HCT116 (cell line): ENCODE measurements at regions not wholly inside any gene's neighbourhood (a gene's known extent, or its start where the extent isn't known, plus 50 kb on each side); places are given as distances from the start of the nearest gene placed in this dataset.

Experiments
- ATAC-seq: fragments of 200-7000 bp; cut with Tn5 transposase; 2 replicates; pipeline ENCODE4 v1.9.1; 2020; ENCODE audit warnings: mild to moderate bottlenecking, moderate library complexity
- BruUV-seq: library from RNA; stranded (reverse); fragments of 400-500 nt; replicated peaks from 2 replicates; lab custom pipeline; 2021; lab: Mats Ljungman, UMichigan
- CTCF ChIA-PET: fragments of 300-600 bp; sonication (Branson Sonifier 250); formaldehyde crosslinking; loops from one replicate; lab custom pipeline; 2021; ENCODE audit warnings: antibody characterized with exemption; lab: Charles Lee
- POLR2A ChIA-PET: fragments of 300-600, 350-600 bp; sonication (Branson Sonifier 250); formaldehyde crosslinking; loops from one replicate; lab custom pipeline; 2021; ENCODE audit warnings: antibody characterized with exemption; lab: Charles Lee
- RAD21 ChIA-PET, 2 experiments: fragments of 300-600 bp; sonication (Branson Sonifier 250); formaldehyde crosslinking; loops; one replicate each; lab custom pipeline; 2023; ENCODE audit warnings: low total read pairs in 2 of 2; ENCODE audit not compliant: uncharacterized antibody in 2 of 2, unreplicated experiment in 2 of 2, low non-redundant PET in 1 of 2; lab: Charles Lee
- DNase-seq: peaks from one replicate; pipeline ENCODE4 v3.0.0-alpha.2; 2010; ENCODE audit warnings: low read depth, low spot score
- H2AFZ ChIP-seq: fragments of 200-600 bp; shearing (Covaris generic), sonication (generic); 2 replicates; pipeline ENCODE4 v1.6.1; 2017; ENCODE audit warnings: low read depth, mixed run types, mixed read lengths, antibody characterized with exemption, low read length; ENCODE audit not compliant: poor library complexity, severe bottlenecking
- H3K27ac ChIP-seq: 2 replicates; pipeline ENCODE4 v1.5.1; 2012; ENCODE audit warnings: low read depth, low read length
- H3K27me3 ChIP-seq: fragments of 200-600 bp; sonication (generic); 2 replicates; pipeline ENCODE4 v1.6.1; 2016; ENCODE audit warnings: mixed run types, low read length, mixed read lengths; ENCODE audit not compliant: insufficient read depth
- H3K36me3 ChIP-seq, 2 experiments: fragments of 200-500 bp in 1 of 2; fragments of 200-600 bp in 1 of 2; sonication (Bioruptor generic) in 1 of 2; sonication (generic) in 1 of 2; 2 replicates each; pipeline versions ENCODE4 v1.5.1 to v1.6.1; 2014 to 2016; ENCODE audit warnings: low read length in 2 of 2, inconsistent platforms in 1 of 2, mixed read lengths in 1 of 2, mixed run types in 1 of 2; ENCODE audit not compliant: insufficient read depth in 2 of 2, control insufficient read depth in 1 of 2
- H3K4me1 ChIP-seq, 2 experiments: fragments of 200-600 bp in 1 of 2; sonication (generic) in 1 of 2; 2 replicates each; pipeline versions ENCODE4 v1.5.1 to v1.6.1; 2012 to 2017; ENCODE audit warnings: low read length in 2 of 2, inconsistent platforms in 1 of 2, mild to moderate bottlenecking in 1 of 2, mixed read lengths in 1 of 2, mixed run types in 1 of 2, moderate library complexity in 1 of 2; ENCODE audit not compliant: insufficient read depth in 2 of 2, control insufficient read depth in 1 of 2
- H3K4me2 ChIP-seq: fragments of 200-600 bp; sonication (generic); 2 replicates; pipeline ENCODE4 v1.6.1; 2017; ENCODE audit warnings: mixed run types, low read length, mixed read lengths
- H3K4me3 ChIP-seq, 2 experiments: fragments of 200-600 bp in 1 of 2; sonication (generic) in 1 of 2; replicated peaks in 1 of 2; 2 replicates each; pipeline ENCODE4 v1.5.1; 2011 to 2016; ENCODE audit warnings: low read length in 2 of 2, control low read depth in 1 of 2, low read depth in 1 of 2, mild to moderate bottlenecking in 1 of 2, mixed read lengths in 1 of 2, mixed run types in 1 of 2
- H3K79me2 ChIP-seq: fragments of 200-600 bp; sonication (generic); 2 replicates; pipeline ENCODE4 v1.6.1; 2017; ENCODE audit warnings: mild to moderate bottlenecking, mixed run types, low read length, moderate library complexity, mixed read lengths; ENCODE audit not compliant: insufficient read depth
- H3K9ac ChIP-seq: fragments of 200-600 bp; sonication (generic); 2 replicates; pipeline ENCODE4 v1.6.1; 2016; ENCODE audit warnings: low read length, mixed read lengths
- H3K9me2 ChIP-seq: fragments of 200-600 bp; sonication (generic), shearing (Covaris generic); 2 replicates; pipeline ENCODE4 v1.6.1; 2017; ENCODE audit warnings: mixed run types, mild to moderate bottlenecking, moderate library complexity; ENCODE audit not compliant: insufficient read depth
- H3K9me3 ChIP-seq, 2 experiments: fragments of 200-500 bp in 1 of 2; fragments of 200-600 bp in 1 of 2; sonication (Bioruptor generic) in 1 of 2; sonication (generic) in 1 of 2; 2 replicates each; pipeline ENCODE4 v1.6.1; 2014 to 2017; ENCODE audit warnings: low read length in 2 of 2, mixed read lengths in 2 of 2, inconsistent platforms in 1 of 2, low read depth in 1 of 2, mild to moderate bottlenecking in 1 of 2, mixed run types in 1 of 2, moderate library complexity in 1 of 2; ENCODE audit not compliant: control insufficient read depth in 1 of 2, insufficient read depth in 1 of 2
- H4K20me1 ChIP-seq: fragments of 200-600 bp; sonication (generic), shearing (Covaris generic); 2 replicates; pipeline ENCODE4 v1.6.1; 2017; ENCODE audit warnings: mixed run types, mild to moderate bottlenecking, moderate library complexity; ENCODE audit not compliant: insufficient read depth
- CEBPB ChIP-seq: IDR thresholded peaks from 2 replicates; pipeline ENCODE4 v1.6.1; 2012; ENCODE audit warnings: low read depth
- EZH2phosphoT487 ChIP-seq: fragments of 200-600 bp; IDR thresholded peaks from 2 replicates; pipeline ENCODE4 v1.6.1; 2018; ENCODE audit warnings: antibody characterized with exemption, borderline replicate concordance
- POLR2A ChIP-seq: IDR thresholded peaks from 2 replicates; pipeline ENCODE4 v1.7.0; 2011; ENCODE audit warnings: borderline replicate concordance; ENCODE audit not compliant: insufficient read depth, insufficient read length; ENCODE audit errors: extremely low read depth
- RAD21 ChIP-seq: IDR thresholded peaks from 2 replicates; pipeline ENCODE4 v1.6.1; 2012; ENCODE audit warnings: low read depth, mild to moderate bottlenecking
- intact Hi-C: fragments of 100-400 bp; cut with micrococcal nuclease; formaldehyde crosslinking; loops from 2 replicates; pipeline ENCODE4 v1.10.0; 2022
- TF ChIP-seq, protein P1 (sequence below), 3 experiments: fragments of 200-600 bp in 1 of 3; sonication (generic) in 1 of 3; IDR thresholded peaks in 2 of 3; conservative IDR thresholded peaks in 1 of 3; 2 replicates each; pipeline ENCODE4 v1.5.1; 2012 to 2017; ENCODE audit warnings: low read depth in 2 of 3, low read length in 2 of 3, antibody characterized with exemption in 1 of 3, borderline replicate concordance in 1 of 3, control low read depth in 1 of 3, mild to moderate bottlenecking in 1 of 3, mixed read lengths in 1 of 3, mixed run types in 1 of 3, moderate library complexity in 1 of 3; ENCODE audit not compliant: insufficient read depth in 1 of 3
- TF ChIP-seq, protein P2 (sequence below): IDR thresholded peaks from 2 replicates; pipeline ENCODE4 v1.6.1; 2011; ENCODE audit warnings: mild to moderate bottlenecking, low read length, moderate library complexity; ENCODE audit not compliant: insufficient replicate concordance; ENCODE audit errors: extremely low read depth
- TF ChIP-seq, protein P3 (sequence below): IDR thresholded peaks from 2 replicates; pipeline ENCODE4 v1.6.1; 2012
- TF ChIP-seq, protein P4 (sequence below): IDR thresholded peaks from 2 replicates; pipeline ENCODE4 v1.6.1; 2012; ENCODE audit warnings: low read depth

DNA sequence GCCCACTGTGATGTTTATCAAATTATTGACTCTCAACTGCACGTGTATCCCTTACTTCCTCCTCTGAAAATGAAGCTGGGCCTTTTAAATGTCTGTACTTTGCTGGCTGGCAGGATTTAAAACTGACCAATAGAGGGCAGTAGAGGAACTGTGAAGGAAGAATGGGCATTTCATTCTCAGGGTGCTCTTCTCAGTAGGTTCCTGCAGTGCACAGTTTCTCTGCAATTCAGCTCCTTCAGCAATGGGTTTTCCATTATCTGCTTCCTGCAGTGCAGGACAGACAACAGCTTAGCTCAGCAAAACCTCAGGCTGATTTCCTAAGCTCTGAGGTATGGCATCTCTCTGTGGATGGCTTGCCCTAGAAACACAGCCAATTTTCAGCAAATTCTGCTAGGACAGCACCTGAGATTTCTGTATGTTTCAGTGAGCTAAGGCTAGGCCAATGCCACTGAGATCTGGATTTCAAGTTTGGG is 298.4 kb upstream of the PRDM9 start:
- H3K9me3 ChIP-seq = peaks cover 0 to 19% of the 10 kb centered on the region in 2 experiments; a peak in 2 of 4 replicates
- CTCF ChIA-PET = no interaction called here
- no TSS peak for BruUV-seq
- no peaks in the 10 kb centered on the region for H3K4me1 ChIP-seq
- no peak for ATAC-seq
- TF ChIP-seq EZH2phosphoT487 (no peak), CEBPB (no peak), POLR2A (no peak), RAD21 (no peak)
- TF ChIP-seq, protein P1, sequence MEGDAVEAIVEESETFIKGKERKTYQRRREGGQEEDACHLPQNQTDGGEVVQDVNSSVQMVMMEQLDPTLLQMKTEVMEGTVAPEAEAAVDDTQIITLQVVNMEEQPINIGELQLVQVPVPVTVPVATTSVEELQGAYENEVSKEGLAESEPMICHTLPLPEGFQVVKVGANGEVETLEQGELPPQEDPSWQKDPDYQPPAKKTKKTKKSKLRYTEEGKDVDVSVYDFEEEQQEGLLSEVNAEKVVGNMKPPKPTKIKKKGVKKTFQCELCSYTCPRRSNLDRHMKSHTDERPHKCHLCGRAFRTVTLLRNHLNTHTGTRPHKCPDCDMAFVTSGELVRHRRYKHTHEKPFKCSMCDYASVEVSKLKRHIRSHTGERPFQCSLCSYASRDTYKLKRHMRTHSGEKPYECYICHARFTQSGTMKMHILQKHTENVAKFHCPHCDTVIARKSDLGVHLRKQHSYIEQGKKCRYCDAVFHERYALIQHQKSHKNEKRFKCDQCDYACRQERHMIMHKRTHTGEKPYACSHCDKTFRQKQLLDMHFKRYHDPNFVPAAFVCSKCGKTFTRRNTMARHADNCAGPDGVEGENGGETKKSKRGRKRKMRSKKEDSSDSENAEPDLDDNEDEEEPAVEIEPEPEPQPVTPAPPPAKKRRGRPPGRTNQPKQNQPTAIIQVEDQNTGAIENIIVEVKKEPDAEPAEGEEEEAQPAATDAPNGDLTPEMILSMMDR (IDR thresholded peaks at IDR 0.05 in 2 of 3, conservative IDR thresholded peaks at IDR 0.05 in 1 of 3; ENCODE audit: borderline replicate concordance in 1 of 3, insufficient read depth in 1 of 3, low read depth in 2 of 3, low read length in 2 of 3) = peak in 2 of 3 experiments; percentile 43 to 59; a peak in 3 of 6 replicates
- TF ChIP-seq, protein P2, sequence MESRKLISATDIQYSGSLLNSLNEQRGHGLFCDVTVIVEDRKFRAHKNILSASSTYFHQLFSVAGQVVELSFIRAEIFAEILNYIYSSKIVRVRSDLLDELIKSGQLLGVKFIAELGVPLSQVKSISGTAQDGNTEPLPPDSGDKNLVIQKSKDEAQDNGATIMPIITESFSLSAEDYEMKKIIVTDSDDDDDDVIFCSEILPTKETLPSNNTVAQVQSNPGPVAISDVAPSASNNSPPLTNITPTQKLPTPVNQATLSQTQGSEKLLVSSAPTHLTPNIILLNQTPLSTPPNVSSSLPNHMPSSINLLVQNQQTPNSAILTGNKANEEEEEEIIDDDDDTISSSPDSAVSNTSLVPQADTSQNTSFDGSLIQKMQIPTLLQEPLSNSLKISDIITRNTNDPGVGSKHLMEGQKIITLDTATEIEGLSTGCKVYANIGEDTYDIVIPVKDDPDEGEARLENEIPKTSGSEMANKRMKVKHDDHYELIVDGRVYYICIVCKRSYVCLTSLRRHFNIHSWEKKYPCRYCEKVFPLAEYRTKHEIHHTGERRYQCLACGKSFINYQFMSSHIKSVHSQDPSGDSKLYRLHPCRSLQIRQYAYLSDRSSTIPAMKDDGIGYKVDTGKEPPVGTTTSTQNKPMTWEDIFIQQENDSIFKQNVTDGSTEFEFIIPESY = no peak
- TF ChIP-seq, protein P3, sequence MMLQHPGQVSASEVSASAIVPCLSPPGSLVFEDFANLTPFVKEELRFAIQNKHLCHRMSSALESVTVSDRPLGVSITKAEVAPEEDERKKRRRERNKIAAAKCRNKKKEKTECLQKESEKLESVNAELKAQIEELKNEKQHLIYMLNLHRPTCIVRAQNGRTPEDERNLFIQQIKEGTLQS = no peak
- TF ChIP-seq, protein P4, sequence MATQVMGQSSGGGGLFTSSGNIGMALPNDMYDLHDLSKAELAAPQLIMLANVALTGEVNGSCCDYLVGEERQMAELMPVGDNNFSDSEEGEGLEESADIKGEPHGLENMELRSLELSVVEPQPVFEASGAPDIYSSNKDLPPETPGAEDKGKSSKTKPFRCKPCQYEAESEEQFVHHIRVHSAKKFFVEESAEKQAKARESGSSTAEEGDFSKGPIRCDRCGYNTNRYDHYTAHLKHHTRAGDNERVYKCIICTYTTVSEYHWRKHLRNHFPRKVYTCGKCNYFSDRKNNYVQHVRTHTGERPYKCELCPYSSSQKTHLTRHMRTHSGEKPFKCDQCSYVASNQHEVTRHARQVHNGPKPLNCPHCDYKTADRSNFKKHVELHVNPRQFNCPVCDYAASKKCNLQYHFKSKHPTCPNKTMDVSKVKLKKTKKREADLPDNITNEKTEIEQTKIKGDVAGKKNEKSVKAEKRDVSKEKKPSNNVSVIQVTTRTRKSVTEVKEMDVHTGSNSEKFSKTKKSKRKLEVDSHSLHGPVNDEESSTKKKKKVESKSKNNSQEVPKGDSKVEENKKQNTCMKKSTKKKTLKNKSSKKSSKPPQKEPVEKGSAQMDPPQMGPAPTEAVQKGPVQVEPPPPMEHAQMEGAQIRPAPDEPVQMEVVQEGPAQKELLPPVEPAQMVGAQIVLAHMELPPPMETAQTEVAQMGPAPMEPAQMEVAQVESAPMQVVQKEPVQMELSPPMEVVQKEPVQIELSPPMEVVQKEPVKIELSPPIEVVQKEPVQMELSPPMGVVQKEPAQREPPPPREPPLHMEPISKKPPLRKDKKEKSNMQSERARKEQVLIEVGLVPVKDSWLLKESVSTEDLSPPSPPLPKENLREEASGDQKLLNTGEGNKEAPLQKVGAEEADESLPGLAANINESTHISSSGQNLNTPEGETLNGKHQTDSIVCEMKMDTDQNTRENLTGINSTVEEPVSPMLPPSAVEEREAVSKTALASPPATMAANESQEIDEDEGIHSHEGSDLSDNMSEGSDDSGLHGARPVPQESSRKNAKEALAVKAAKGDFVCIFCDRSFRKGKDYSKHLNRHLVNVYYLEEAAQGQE = no peak
- H3K9me2 ChIP-seq = no peaks in the 10 kb centered on the region
- no peak overlapping the region for H3K9ac ChIP-seq
- H3K4me2 ChIP-seq = no peak overlapping the region
- no peak overlapping the region for H3K4me3 ChIP-seq
- no peak overlapping the region for H3K27ac ChIP-seq
- H3K27me3 ChIP-seq = no peaks in the 10 kb centered on the region
- H4K20me1 ChIP-seq = no peaks in the 10 kb centered on the region
- no peak for DNase-seq
- POLR2A ChIA-PET = no interaction called here
- H3K36me3 ChIP-seq = no peaks in the 10 kb centered on the region
- RAD21 ChIA-PET = no interaction called here
- no peak overlapping the region for H2AFZ ChIP-seq
- H3K79me2 ChIP-seq = no peaks in the 10 kb centered on the region
- intact Hi-C loops = no loop called here
